Myocyte (in vitro differentiated cells): ENCODE measurements at regions not wholly inside any gene's neighbourhood (a gene's known extent, or its start where the extent isn't known, plus 50 kb on each side); places are given as distances from the start of the nearest gene placed in this dataset.
"Not testable (repeated sequence)": the region's sequence is repeated elsewhere in the genome, so short reads cannot be mapped to it uniquely, and the experiment has no call there.

Source experiments
- DNase-seq: peaks from one replicate; pipeline ENCODE4 v3.0.0-alpha.2; 2012; ENCODE audit warnings: low read depth

- DNase-seq = no peak
These were observed 211.9 kb upstream of the NR3C2 start for GRCh38 chr4:148654131-148654530.

- no peak for DNase-seq
These were observed 211.5 kb upstream of the NR3C2 start for GRCh38 chr4:148653681-148654080.

GRCh38 chr4:148651991-148652390, 209.8 kb upstream of the NR3C2 start:
- peak; percentile 5 for DNase-seq

- DNase-seq = no peak
These were observed 207.6 kb upstream of the NR3C2 start for GRCh38 chr4:148649652-148650331.

GRCh38 chr4:148643851-148644250, 201.6 kb upstream of the NR3C2 start:
- DNase-seq = no peak

- no peak for DNase-seq
These were observed 200.7 kb upstream of the NR3C2 start for GRCh38 chr4:148642907-148643306.

- DNase-seq = not testable (repeated sequence)
These were observed 195.9 kb upstream of the NR3C2 start for GRCh38 chr4:148638079-148638478.

- DNase-seq = not testable (repeated sequence)
These were observed 195.2 kb upstream of the NR3C2 start for GRCh38 chr4:148637453-148637852.

- DNase-seq = peak; percentile 91
These were observed 192.3 kb upstream of the NR3C2 start for GRCh38 chr4:148634476-148634875.

GRCh38 chr4:148633720-148634119, 191.5 kb upstream of the NR3C2 start:
- DNase-seq = no peak

- no peak for DNase-seq
These were observed 190.3 kb upstream of the NR3C2 start for GRCh38 chr4:148632476-148632875.

- no peak for DNase-seq
These were observed 187.8 kb upstream of the NR3C2 start for GRCh38 chr4:148630051-148630450.

- DNase-seq = no peak
These were observed 176.6 kb upstream of the NR3C2 start for GRCh38 chr4:148618856-148619255.

- DNase-seq = no peak
These were observed 166.8 kb upstream of the NR3C2 start for GRCh38 chr4:148608968-148609367.

- DNase-seq = not testable (repeated sequence)
These were observed 156.4 kb upstream of the NR3C2 start for GRCh38 chr4:148598418-148599207.

GRCh38 chr4:148589182-148589581, 147.0 kb upstream of the NR3C2 start:
- no peak for DNase-seq

- DNase-seq = peak; percentile 2
These were observed 133.4 kb upstream of the NR3C2 start for GRCh38 chr4:148575577-148575976.

- DNase-seq = peak; percentile 69
These were observed 132.7 kb upstream of the NR3C2 start for GRCh38 chr4:148574911-148575310.

GRCh38 chr4:148574502-148574901, 132.3 kb upstream of the NR3C2 start:
- peak; percentile 97 for DNase-seq

GRCh38 chr4:148574066-148574465, 131.9 kb upstream of the NR3C2 start:
- no peak for DNase-seq

- DNase-seq = peak; percentile 4
These were observed 131.1 kb upstream of the NR3C2 start for GRCh38 chr4:148573296-148573695.

- DNase-seq = no peak
These were observed 123.6 kb upstream of the NR3C2 start for GRCh38 chr4:148565801-148566200.

- DNase-seq = no peak
These were observed 121.5 kb upstream of the NR3C2 start for GRCh38 chr4:148563684-148564083.
